GF-D8 (cell line): ENCODE measurements at regions not wholly inside any gene's neighbourhood (a gene's known extent, or its start where the extent isn't known, plus 50 kb on each side); places are given as distances from the start of the nearest gene placed in this dataset.

ENCODE experiments used
- DNase-seq: peaks from one replicate; lab custom pipeline; 2025; lab: John Stamatoyannopoulos, UW

GRCh38 chr11:106461148-106461691 is 383.8 kb downstream of the AASDHPPT start:
- DNase-seq: no peak

- no peak for DNase-seq
Measured at GRCh38 chr11:106461839-106462545, 384.5 kb downstream of the AASDHPPT start.

GRCh38 chr11:106463154-106463553 is 385.7 kb downstream of the AASDHPPT start:
- DNase-seq: no peak

- no peak for DNase-seq
Measured at GRCh38 chr11:106463796-106464201, 386.3 kb downstream of the AASDHPPT start.

- DNase-seq: no peak
Measured at GRCh38 chr11:106464728-106465127, 387.3 kb downstream of the AASDHPPT start.

- DNase-seq: no peak
Measured at GRCh38 chr11:106466521-106467080, 389.1 kb downstream of the AASDHPPT start.

- no peak for DNase-seq
Measured at GRCh38 chr11:106467501-106467900, 390.0 kb downstream of the AASDHPPT start.

DNA sequence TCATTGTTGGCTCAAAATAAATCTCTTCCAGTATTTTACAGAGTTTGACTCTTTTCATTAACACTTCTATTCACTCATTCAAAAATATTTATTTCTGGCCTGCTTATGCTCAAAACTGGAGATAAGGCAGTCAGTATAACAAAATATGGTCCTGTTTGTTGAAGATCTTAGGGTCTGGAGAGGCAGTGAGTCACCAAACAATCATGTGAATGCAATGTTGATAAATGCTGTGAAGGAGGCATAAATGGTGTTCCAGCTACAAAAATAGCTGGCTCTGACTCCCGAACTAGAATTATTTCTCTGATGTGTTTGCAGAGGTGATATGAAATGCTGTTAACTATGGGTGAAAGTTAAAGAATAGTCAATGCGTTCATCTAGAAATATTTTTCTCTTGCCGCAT is 390.6 kb downstream of the AASDHPPT start:
- no peak for DNase-seq

DNA sequence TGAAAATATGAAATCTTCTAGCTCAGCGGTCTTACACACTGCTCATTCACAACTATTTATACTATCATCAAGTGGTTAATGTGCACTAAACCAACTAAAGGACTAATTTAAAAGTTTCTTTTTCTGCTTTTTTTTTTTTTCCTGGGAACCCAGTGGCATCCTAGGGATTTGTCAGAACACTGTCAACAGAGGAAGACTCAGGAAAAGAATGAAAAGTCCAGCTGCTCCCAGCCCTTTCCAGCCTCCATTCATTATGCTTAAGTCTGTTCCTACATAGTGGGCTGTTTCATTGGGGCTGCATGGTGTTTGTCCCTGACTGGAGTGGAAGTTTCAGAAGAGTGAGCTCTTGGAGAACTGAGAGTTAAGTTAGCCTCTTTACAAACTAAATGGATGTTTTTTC is 391.1 kb downstream of the AASDHPPT start:
- no peak for DNase-seq

DNA sequence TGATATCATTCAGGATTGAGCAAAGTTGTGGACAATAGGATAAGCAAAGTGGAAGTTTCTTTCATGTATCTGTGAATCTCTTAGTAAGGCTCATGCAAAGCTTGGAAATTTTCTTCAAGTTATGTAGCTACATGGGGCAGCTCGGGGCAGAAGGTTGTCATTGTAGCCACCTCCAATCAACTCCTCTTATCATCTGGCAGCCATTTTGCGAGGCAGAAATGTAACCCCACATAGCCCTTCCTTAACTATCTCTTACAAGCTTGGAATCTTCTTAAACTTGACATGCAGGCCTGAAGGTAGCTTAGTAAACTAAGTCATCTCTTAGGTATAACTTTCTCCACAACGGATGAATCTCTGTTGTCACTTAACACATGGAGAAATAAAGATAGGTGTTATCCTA is 392.8 kb downstream of the AASDHPPT start:
- DNase-seq: no peak

GRCh38 chr11:106471276-106471675 is 393.8 kb downstream of the AASDHPPT start:
- no peak for DNase-seq

- no peak for DNase-seq
Measured at GRCh38 chr11:106473089-106473722, 395.7 kb downstream of the AASDHPPT start.

DNA sequence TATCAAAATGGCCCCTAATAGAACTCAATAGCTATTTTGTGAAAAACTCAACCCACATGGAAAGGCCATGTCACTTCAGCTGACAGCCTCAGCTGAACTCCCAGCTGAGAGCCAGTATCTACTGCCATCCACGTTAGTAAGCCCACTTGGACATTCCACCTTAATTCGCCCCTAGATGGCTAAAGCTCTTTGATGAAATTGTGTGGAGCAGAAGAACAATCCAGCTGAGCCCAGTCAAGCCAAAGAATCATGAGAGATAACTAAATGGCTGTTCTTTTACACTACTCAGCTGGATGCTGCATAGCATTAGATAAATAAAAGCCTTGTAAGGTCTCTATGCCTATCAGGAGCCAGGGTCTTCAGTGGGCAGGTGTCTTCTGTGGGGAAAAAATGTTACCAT is 396.8 kb downstream of the AASDHPPT start:
- DNase-seq: no peak

GRCh38 chr11:106475181-106475580 is 397.7 kb downstream of the AASDHPPT start:
- DNase-seq: no peak

- DNase-seq: no peak
Measured at GRCh38 chr11:106477776-106478175, 400.3 kb downstream of the AASDHPPT start.

- no peak for DNase-seq
Measured at GRCh38 chr11:106479646-106480045, 402.2 kb downstream of the AASDHPPT start.

DNA sequence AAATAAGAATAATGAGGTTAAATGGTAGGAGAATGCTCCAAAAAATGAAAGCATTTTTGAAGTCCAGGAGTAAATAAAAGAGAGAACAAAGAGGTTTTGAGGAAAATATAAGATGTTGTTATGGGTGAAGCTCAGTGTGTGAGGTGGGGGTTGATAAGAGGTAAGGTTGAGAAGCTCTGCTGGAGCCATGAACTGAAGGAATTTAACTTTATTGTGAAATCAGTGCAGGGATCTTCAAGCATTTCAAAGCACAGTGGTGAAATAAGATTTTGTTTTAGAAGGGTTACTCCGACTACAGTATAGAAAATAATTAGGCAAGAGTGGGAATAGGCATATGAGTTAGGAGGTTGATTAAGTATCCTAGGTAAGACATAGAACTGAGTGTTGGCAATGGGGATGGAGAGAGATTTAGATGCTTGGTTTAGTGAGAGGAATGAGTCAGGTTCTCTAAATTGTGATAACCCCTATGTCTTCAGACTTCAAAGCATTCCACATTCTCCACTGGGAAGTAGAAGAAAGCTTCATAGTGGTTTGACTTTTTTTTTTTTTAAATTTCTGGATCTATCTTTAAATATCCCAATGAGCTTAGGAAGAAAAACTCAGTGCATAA is 403.2 kb downstream of the AASDHPPT start:
- no peak for DNase-seq

DNA sequence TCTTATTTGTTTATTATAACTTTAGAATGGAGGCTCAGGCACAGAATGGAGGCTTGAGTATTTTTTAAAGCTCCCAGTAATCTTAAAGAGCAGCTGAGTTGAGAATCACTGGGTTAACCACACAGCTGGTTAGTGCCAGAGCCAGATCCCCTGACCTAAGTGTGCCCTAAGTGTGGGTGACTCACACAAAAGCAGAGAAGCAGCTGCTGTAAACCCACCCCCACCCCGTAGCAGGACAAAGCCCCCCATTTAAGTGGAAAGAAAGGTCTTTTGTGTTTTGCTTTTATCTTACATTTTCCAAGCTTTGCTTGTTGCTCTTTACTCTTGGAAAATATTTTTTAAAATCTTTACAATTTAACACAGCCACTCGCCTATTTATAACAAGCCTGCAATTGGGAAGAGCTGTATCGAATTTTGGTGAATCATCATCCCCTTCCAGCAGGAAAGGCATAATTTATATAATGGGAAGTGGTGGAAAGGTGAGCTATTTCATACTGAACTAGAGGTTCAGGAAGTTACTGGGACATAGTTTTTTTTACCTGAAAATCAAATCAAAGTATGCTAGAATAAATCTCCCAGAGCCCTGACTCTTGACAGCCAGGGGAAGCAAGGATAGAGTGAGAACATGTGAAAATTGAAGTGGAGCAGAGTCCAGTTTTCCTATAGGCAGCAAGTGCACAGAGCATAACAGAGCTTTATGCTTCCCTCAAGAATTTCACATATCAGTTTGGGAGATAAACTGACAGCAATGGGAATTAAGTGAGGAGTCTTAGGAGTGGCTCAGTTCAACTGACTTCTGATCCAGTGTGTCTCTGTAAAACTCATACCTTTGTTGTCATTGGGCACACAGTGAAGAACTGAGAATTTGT is 405.7 kb downstream of the AASDHPPT start:
- DNase-seq: no peak

GRCh38 chr11:106491751-106492150 is 414.3 kb downstream of the AASDHPPT start:
- DNase-seq: no peak

DNA sequence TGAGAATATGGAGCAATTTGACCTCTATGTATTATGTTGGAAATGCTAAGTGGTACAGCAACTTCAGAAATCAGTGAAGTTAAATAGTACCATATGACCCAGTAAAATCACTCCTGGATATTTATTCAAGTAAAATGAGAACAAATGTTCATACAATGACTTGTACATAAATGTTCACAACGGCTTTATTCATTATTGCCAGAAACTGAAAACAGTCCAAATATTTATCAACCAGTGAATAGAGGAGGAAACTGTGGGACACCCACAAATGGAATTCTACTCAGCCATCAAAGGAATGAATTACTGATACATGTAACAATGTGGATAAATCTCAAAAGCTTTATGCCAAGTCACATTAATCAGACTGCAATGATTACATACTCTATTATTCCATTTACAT is 416.3 kb downstream of the AASDHPPT start:
- no peak for DNase-seq

DNA sequence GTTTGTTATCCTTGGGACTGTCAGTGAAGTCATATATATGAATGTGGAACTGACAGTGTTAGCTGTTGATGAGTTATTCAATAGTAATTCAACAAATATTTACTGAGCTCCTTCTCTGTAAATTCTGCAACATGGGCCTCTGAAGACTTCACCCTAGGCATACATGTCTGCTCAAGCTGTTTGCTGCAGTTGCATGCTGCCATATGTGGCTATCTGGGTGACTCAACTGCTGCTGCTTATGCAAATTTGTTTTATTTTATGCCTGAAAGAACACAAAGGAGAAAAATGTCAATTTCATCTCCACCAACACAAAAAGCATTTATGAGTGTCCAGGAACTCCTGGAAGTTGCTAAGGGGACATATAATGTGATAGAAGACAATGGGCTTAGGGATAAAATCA is 417.6 kb downstream of the AASDHPPT start:
- DNase-seq: no peak

DNA sequence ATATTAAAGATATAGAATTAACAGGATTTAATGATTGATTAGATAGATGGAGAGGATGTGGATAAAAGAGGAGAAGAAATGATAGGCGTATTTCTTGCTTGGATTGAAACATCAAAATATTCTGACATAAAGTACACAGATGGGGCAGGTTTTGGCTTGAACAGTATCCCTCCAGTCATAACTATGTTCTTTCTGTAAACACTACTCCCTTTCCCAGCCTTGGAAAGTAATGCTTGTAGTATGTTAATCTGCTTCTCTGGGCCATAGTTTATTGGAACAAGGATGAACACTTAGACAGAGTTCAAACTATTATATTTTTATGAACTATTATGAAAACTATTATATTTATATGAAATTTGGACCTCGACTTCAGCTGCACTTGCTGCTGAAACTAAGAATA is 419.2 kb downstream of the AASDHPPT start:
- DNase-seq: no peak
